ENCODE measurements at regions not wholly inside any gene's neighbourhood (a gene's known extent, or its start where the extent isn't known, plus 50 kb on each side); places are given as distances from the start of the nearest gene placed in this dataset.

DNA sequence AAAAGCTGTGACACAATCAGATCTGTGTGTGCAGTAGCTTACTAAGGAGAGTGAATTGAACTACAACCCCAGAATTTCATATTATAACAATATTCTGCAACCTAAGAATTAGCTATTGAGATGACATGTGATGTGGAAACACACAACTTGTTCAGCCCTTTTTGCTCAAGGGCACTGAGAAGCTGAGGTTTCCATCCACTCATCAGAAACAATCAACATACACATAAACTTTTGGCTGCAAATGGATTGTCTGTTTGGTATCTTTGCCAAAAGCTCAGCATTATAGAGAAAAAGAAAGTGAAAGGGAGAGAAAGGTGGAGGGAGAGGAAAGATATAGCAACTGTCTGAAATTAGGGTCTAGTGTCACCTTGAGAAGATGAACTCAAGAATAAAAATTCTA is 117.2 kb upstream of the KLF7 start:
- no peak for DNase-seq
- Mint-ChIP-seq H3K4me1 (peaks cover 15 to 30% (median 19%) of the 10 kb centered on the region in 4 donors), H3K36me3 (no peaks in the 10 kb centered on the region), H3K4me3 (peak overlapping the region in 5 of 8 donors; percentile 0 to 70 (median 30)), H3K9me3 (no peaks in the 10 kb centered on the region), H3K27ac (peak overlapping the region in 3 of 7 donors; percentile 14 to 43 (median 40)), H3K27me3 (peaks cover 0 to 3% of the 10 kb centered on the region in 2 donors)
- Histone ChIP-seq H3K4me3 (ENCODE audit: low read length in 2 of 2) (no peak overlapping the region), H3K27ac (ENCODE audit: low read depth, low read length) (no peak overlapping the region), H3K27me3 (ENCODE audit: insufficient read depth, low read length) (no peaks in the 10 kb centered on the region), H3K9me3 (ENCODE audit: control insufficient read depth in 1 of 2, low read length in 2 of 2) (no peaks in the 10 kb centered on the region), H3K4me1 (ENCODE audit: insufficient read depth, low read length) (peaks cover 20% of the 10 kb centered on the region), H3K36me3 (ENCODE audit: insufficient read depth, low read length) (no peaks in the 10 kb centered on the region)
- ChIA-PET CTCF (ENCODE audit: partially characterized antibody) (interaction anchor here (1.9 kb wide), 1 partner anchor 14 kb away, joined by 4 read pairs; no protein-coding TSS in a partner anchor), POLR2A (ENCODE audit: partially characterized antibody) (no interaction called here)
- intact Hi-C loops (cut with micrococcal nuclease), result no loop called here

DNA sequence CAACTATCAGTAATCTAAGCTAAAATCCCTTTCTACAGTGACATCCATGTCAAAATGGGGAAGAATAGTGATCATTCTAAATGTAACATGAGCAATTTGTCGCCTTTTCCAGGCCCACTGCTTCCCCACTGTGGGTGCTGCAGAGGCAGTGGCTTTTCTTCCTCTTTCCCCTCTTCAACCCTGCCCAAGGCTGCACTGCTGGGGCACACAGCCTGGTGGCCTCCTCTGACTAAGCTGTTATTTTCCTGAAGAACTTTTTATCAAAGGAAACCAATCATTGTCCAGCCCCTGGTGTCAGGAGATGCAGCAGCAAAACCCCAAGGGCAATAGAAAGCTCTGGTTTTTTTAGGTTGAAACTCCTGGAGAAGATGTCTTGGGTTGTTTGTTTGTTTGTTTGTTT is 117.6 kb upstream of the KLF7 start:
- Mint-ChIP-seq H3K36me3 (no peaks in the 10 kb centered on the region), H3K27me3 (peaks cover 0 to 1% of the 10 kb centered on the region in 2 donors), H3K9me3 (no peaks in the 10 kb centered on the region), H3K4me1 (peaks cover 15 to 30% (median 19%) of the 10 kb centered on the region in 4 donors), H3K4me3 (peak overlapping the region in 5 of 8 donors; percentile 2 to 70 (median 49)), H3K27ac (peak overlapping the region in 3 of 7 donors; percentile 40 to 55 (median 43))
- ChIA-PET CTCF (ENCODE audit: partially characterized antibody) (interaction anchor here (1.9 kb wide), 1 partner anchor 14 kb away, joined by 4 read pairs; no protein-coding TSS in a partner anchor), POLR2A (ENCODE audit: partially characterized antibody) (no interaction called here)
- Histone ChIP-seq H3K27ac (ENCODE audit: low read depth, low read length) (no peak overlapping the region), H3K9me3 (ENCODE audit: control insufficient read depth in 1 of 2, low read length in 2 of 2) (no peaks in the 10 kb centered on the region), H3K36me3 (ENCODE audit: insufficient read depth, low read length) (no peaks in the 10 kb centered on the region), H3K27me3 (ENCODE audit: insufficient read depth, low read length) (no peaks in the 10 kb centered on the region), H3K4me1 (ENCODE audit: insufficient read depth, low read length) (peaks cover 20% of the 10 kb centered on the region), H3K4me3 (ENCODE audit: low read length in 2 of 2) (no peak overlapping the region)
- intact Hi-C loops (cut with micrococcal nuclease), result no loop called here
- DNase-seq, result no peak

DNA sequence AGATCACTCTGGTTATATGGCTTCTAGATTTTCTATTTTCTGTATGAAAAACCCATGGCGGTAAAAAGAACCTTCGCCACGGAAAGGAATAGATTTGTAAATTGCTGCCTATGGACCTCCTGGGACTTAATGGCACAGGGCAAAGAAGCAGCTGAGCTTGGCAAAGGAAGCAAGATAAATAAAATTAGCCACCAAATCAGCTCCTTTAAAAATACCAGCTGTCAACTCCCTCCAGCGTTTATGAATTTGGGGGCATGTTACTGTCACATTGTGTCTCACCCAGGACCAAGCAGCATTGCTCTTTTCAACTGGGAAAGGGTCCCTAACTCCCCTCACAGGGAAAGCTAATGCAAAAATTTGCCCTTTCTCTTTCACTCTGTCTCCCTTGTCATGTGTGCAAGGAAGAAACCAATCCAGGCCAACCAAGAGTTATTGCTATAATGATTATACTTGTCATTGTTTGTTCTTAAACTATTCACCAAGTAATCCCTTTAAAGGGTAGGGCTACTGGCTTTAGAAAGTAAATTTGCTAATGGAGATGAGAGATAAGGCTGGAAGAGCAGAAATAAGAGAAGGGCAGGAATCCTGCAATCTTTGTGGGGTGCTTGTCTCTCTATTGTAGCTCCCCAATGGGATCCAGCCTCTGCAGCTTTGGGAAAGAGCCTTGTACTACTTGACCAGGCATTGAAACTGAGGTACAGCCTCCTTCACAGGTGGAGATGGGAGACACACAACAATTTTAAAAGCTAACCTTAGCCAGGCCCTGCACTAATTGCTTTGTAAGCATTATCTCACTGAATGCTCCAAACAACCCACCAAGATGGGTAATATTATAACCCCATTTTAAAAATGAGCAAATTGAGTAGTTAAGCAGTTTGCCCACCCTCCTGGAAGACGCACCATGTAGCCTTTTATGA is 119.1 kb upstream of the KLF7 start:
- Histone ChIP-seq H3K9me3 (ENCODE audit: control insufficient read depth in 1 of 2, low read length in 2 of 2) (no peaks in the 10 kb centered on the region), H3K4me1 (ENCODE audit: insufficient read depth, low read length) (peaks cover 20% of the 10 kb centered on the region), H3K27ac (ENCODE audit: low read depth, low read length) (no peak overlapping the region), H3K27me3 (ENCODE audit: insufficient read depth, low read length) (no peaks in the 10 kb centered on the region), H3K36me3 (ENCODE audit: insufficient read depth, low read length) (no peaks in the 10 kb centered on the region), H3K4me3 (ENCODE audit: low read length in 2 of 2) (no peak overlapping the region)
- Mint-ChIP-seq H3K9me3 (no peaks in the 10 kb centered on the region), H3K27me3 (peaks cover 0 to 3% of the 10 kb centered on the region in 2 donors), H3K36me3 (no peaks in the 10 kb centered on the region), H3K4me3 (no peak overlapping the region), H3K4me1 (peaks cover 15 to 30% (median 19%) of the 10 kb centered on the region in 4 donors), H3K27ac (no peak overlapping the region)
- DNase-seq, result no peak
- ChIA-PET POLR2A (ENCODE audit: partially characterized antibody) (no interaction called here), CTCF (ENCODE audit: partially characterized antibody) (interaction anchor here (0.7 to 1.9 kb wide), 2 partner anchors 12 to 301 kb away, joined by 3 to 4 read pairs; no protein-coding TSS in a partner anchor)
- intact Hi-C loops (cut with micrococcal nuclease), result no loop called here

DNA sequence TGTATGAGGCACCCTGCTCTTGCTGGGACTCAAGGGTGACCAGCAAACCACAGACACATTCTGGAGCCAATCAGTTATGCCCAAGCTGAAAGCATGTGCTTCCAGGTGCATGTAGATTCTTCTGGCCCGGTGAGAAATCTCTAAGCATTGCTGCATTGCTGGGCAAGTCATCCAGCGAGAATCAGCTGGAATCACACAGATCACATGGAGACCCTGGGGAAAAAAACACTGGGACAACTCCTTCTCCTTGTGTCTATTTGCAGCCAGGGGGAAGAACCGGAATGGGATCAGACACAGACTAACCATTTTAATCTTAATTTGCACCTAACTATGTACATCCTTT is 119.7 kb upstream of the KLF7 start:
- no peaks in the 10 kb centered on the region for H3K9me3 Mint-ChIP-seq
- POLR2A ChIA-PET (ENCODE audit: partially characterized antibody), result no interaction called here
- intact Hi-C loops (cut with micrococcal nuclease), result no loop called here

DNA sequence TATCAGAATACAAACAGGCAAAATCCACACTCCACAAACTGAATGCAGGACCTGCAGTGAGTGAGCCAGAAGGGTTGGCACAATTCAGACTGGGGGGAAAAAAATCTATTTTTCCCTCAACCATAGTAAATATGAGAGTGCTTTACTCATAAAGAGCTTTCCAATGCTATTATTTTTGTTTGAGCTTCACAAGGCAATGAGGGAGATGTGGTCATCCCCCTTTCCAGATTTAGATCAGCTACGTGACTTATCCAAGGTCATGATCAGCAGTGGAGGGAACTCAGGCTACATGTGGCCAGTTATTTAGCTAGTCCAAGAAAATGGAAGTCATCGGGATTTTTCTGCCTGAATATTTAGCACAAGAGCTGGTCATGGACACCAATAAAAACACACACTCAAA is 120.4 kb upstream of the KLF7 start:
- Mint-ChIP-seq H3K36me3 (no peaks in the 10 kb centered on the region), H3K4me3 (peak overlapping the region in 1 of 8 donors; percentile 23), H3K27me3 (peaks cover 0 to 3% of the 10 kb centered on the region in 2 donors), H3K27ac (peak overlapping the region in 1 of 7 donors; percentile 3), H3K4me1 (peaks cover 15 to 30% (median 19%) of the 10 kb centered on the region in 4 donors), H3K9me3 (no peaks in the 10 kb centered on the region)
- no peaks in the 10 kb centered on the region for H3K9me3 ChIP-seq (ENCODE audit: control insufficient read depth in 1 of 2, low read length in 2 of 2)
- no peak overlapping the region for H3K4me3 ChIP-seq (ENCODE audit: low read length in 2 of 2)
- no peak overlapping the region for H3K27ac ChIP-seq (ENCODE audit: low read depth, low read length)
- POLR2A ChIA-PET (ENCODE audit: partially characterized antibody), result no interaction called here
- DNase-seq, result no peak
- peaks cover 20% of the 10 kb centered on the region for H3K4me1 ChIP-seq (ENCODE audit: insufficient read depth, low read length)
- no peaks in the 10 kb centered on the region for H3K27me3 ChIP-seq (ENCODE audit: insufficient read depth, low read length)
- CTCF ChIA-PET (ENCODE audit: partially characterized antibody), result no interaction called here
- intact Hi-C loops (cut with micrococcal nuclease), result no loop called here
- no peaks in the 10 kb centered on the region for H3K36me3 ChIP-seq (ENCODE audit: insufficient read depth, low read length)

More for the DNA sequence above, 119.7 kb upstream of the KLF7 start:
- Histone ChIP-seq H3K27ac (ENCODE audit: low read depth, low read length) (no peak overlapping the region), H3K4me3 (ENCODE audit: low read length in 2 of 2) (no peak overlapping the region), H3K36me3 (ENCODE audit: insufficient read depth, low read length) (no peaks in the 10 kb centered on the region), H3K9me3 (ENCODE audit: control insufficient read depth in 1 of 2, low read length in 2 of 2) (no peaks in the 10 kb centered on the region), H3K4me1 (ENCODE audit: insufficient read depth, low read length) (peaks cover 20% of the 10 kb centered on the region), H3K27me3 (ENCODE audit: insufficient read depth, low read length) (no peaks in the 10 kb centered on the region)
- peak in 1 of 5 donors; percentile 12 for DNase-seq
- no peaks in the 10 kb centered on the region for H3K36me3 Mint-ChIP-seq
- H3K27ac Mint-ChIP-seq, result peak overlapping the region in 1 of 7 donors; percentile 49
- H3K4me3 Mint-ChIP-seq, result peak overlapping the region in 1 of 8 donors; percentile 17
- peaks cover 0 to 3% of the 10 kb centered on the region in 2 donors for H3K27me3 Mint-ChIP-seq
- CTCF ChIA-PET (ENCODE audit: partially characterized antibody), result no interaction called here
- H3K4me1 Mint-ChIP-seq, result peaks cover 15 to 30% (median 19%) of the 10 kb centered on the region in 4 donors

DNA sequence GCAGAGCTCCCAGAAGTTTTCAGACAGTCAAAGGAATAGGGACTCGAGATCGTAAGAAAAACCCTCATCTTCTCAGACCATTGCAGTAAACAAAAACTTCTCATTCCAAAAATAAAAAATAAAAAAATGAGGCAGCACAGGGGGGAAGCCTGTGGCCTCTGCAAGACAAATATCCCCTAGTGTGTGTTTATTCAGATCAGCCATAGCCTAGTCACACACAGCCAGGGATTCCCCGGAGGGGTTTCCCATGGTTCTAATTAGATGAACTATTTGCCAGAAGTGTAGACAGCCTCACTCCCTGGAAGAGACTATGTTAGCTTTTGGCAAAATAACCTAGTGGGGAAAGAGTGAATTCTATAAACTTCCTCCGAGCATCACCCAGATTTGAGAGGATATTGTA is 122.9 kb upstream of the KLF7 start:
- H3K27ac ChIP-seq (ENCODE audit: low read depth, low read length), result no peak overlapping the region
- Mint-ChIP-seq H3K36me3 (no peaks in the 10 kb centered on the region), H3K27ac (no peak overlapping the region), H3K27me3 (peaks cover 0 to 1% of the 10 kb centered on the region in 2 donors), H3K9me3 (no peaks in the 10 kb centered on the region), H3K4me1 (peaks cover 9 to 21% (median 11%) of the 10 kb centered on the region in 4 donors), H3K4me3 (no peak overlapping the region)
- POLR2A ChIA-PET (ENCODE audit: partially characterized antibody), result no interaction called here
- H3K4me3 ChIP-seq (ENCODE audit: low read length in 2 of 2), result no peak overlapping the region
- H3K4me1 ChIP-seq (ENCODE audit: insufficient read depth, low read length), result peaks cover 9% of the 10 kb centered on the region
- H3K36me3 ChIP-seq (ENCODE audit: insufficient read depth, low read length), result no peaks in the 10 kb centered on the region
- H3K27me3 ChIP-seq (ENCODE audit: insufficient read depth, low read length), result no peaks in the 10 kb centered on the region
- CTCF ChIA-PET (ENCODE audit: partially characterized antibody), result no interaction called here
- DNase-seq, result no peak
- H3K9me3 ChIP-seq (ENCODE audit: control insufficient read depth in 1 of 2, low read length in 2 of 2), result no peaks in the 10 kb centered on the region
- intact Hi-C loops (cut with micrococcal nuclease), result no loop called here

DNA sequence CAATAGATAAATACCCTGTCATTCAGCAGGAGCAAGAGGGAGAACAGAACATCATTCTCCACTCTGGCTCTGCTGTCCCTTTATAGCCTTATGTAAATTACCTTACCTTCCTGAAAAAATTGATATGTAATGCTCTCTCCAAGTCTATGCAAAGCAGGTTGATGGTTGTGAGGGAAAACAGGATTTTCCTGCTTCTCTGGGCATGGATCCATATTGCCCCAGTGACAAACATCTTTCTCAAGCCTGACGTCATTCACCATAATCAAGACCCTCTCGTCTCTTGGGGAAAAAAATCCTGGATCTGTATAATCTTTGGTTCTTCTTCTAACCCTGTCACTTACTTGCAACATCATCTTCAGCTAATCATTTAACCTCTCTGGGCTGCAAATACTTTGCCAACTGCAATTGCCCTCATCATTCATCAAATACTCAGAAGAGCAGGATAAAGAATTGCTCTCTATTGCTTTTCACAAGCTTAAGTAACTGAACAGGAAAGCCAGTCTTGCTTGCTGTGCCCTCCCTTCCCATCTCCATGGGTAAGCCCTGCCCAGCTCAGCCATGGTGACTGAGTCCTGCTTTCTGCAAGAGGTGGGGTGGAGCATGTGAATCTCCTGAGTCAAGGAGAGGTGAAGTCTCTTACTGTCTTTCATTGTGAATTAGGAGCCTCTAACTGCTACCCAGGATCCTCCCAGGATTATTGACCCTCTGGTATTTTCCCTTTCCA is 123.7 kb upstream of the KLF7 start:
- peaks cover 7 to 19% (median 9%) of the 10 kb centered on the region in 4 donors for H3K4me1 Mint-ChIP-seq
- ChIA-PET CTCF (ENCODE audit: partially characterized antibody) (no interaction called here), POLR2A (ENCODE audit: partially characterized antibody) (no interaction called here)
- Histone ChIP-seq H3K27ac (ENCODE audit: low read depth, low read length) (no peak overlapping the region), H3K9me3 (ENCODE audit: control insufficient read depth in 1 of 2, low read length in 2 of 2) (no peaks in the 10 kb centered on the region), H3K36me3 (ENCODE audit: insufficient read depth, low read length) (no peaks in the 10 kb centered on the region), H3K27me3 (ENCODE audit: insufficient read depth, low read length) (no peaks in the 10 kb centered on the region), H3K4me1 (ENCODE audit: insufficient read depth, low read length) (peaks cover 9% of the 10 kb centered on the region), H3K4me3 (ENCODE audit: low read length in 2 of 2) (no peak overlapping the region)
- intact Hi-C loops (cut with micrococcal nuclease), result no loop called here
- H3K9me3 Mint-ChIP-seq, result no peaks in the 10 kb centered on the region
- peak overlapping the region in 1 of 7 donors; percentile 23 for H3K27ac Mint-ChIP-seq
- no peak overlapping the region for H3K4me3 Mint-ChIP-seq
- peaks cover 0 to 1% of the 10 kb centered on the region in 2 donors for H3K27me3 Mint-ChIP-seq
- no peaks in the 10 kb centered on the region for H3K36me3 Mint-ChIP-seq
- no peak for DNase-seq
